ENCODE measurements at regions not wholly inside any gene's neighbourhood (a gene's known extent, or its start where the extent isn't known, plus 50 kb on each side); places are given as distances from the start of the nearest gene placed in this dataset.
"Not testable (repeated sequence)": the region's sequence is repeated elsewhere in the genome, so short reads cannot be mapped to it uniquely, and the experiment has no call there.

DNA sequence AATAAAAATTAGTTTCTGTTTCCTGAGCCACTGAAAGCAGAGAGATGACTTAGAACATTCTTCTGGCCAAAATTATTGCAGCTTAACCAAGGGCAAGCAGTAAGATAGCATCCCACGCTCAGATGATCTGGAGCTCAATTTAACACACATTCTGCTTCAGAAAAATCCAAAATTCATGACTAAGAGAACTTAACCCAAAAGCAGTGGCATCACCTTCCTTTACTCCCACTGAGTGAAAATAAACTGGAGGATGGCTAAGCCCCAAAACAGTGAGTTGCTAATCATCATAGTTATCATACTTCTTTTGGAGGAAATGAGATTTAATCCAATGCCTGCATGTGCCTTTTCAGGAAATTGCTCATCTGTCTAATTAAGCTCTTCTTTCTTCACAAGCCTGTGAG lies 195.4 kb downstream of the DUSP6 start:
- peak in 1 of 2 experiments; percentile 56 for DNase-seq (ENCODE audit: low read depth in 2 of 2)

- no peak for DNase-seq (ENCODE audit: low read depth in 2 of 2)
Measured at GRCh38 chr12:89156340-89156739, 196.0 kb downstream of the DUSP6 start.

DNA sequence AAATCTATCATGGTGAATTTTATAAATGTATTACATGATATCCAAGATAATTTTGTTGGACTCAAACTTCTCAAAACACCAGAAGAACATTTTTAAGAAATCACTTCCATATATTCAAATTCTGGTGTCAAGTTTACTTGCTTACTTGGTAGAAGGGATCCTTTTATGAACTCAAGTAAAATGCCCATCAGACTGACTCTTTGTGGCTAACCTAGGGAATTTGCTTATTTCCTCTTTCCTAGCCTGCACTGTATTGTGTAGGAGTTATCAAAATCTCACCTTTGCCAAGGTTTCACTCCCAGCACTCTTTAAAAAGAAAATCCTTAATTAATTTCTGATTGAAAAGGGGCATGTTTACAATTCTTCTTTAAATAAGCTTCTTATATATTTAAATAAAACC lies 196.5 kb downstream of the DUSP6 start:
- DNase-seq (ENCODE audit: low read depth in 2 of 2) = no peak

DNA sequence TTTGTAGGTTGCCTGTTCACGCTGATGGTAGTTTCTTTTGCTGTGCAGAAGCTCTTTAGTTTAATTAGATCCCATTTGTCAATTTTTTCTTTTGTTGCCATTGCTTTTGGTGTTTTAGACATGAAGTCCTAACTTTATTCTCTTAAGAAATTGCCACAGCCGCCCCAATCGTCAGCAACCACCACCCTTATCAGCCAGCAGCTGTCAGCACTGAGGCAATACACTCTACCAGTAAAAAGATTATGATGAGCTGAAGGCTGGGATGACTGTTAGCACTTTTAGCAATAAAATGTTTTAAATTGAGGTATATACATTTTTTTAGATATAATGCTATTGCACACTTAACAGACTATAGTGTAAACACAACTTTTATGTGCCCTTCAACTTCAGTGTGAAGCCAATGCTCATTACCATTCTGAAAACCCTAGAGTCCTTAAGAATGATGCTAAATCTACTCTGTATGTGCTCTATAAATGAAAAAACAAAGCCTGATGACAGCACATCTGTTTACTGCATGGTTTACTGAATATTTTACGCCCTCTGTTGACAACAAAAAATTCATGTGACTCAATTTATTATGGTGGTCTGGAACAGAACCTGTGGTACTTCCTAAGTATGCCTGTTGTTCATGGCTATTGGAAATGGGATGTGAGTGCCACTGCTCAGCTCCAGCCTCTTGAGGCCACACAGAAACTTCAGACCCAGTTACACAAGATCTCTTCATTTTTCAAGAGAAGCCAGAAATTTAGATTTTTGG lies 197.4 kb downstream of the DUSP6 start:
- no peak for DNase-seq (ENCODE audit: low read depth in 2 of 2)

GRCh38 chr12:89153341-89153740 lies 199.0 kb downstream of the DUSP6 start:
- DNase-seq (ENCODE audit: low read depth in 2 of 2) = no peak

DNA sequence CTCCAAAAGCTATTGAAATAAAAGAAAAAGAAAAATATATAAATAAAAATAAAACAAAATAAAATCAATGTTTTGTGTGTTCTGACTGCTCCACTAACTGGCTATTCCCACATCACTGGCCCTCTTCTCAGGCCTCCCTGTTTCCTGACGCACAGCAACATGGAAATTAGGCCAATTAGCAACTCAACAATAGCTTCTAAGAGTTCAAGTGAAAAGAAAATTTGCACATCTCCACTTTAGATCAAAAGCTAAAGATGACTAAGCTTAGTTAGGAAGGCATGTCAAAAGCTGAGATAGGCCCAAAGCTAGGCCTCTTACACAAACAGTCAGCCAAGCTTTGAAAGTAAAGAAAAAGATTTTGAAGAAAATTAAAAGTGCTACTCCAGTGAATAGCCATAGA lies 200.8 kb downstream of the DUSP6 start:
- no peak for DNase-seq (ENCODE audit: low read depth in 2 of 2)

- not testable (repeated sequence) for DNase-seq (ENCODE audit: low read depth in 2 of 2)
Measured at GRCh38 chr12:89150789-89151188, 201.5 kb downstream of the DUSP6 start.

- DNase-seq (ENCODE audit: low read depth in 2 of 2) = no peak
Measured at GRCh38 chr12:89140602-89141238, 211.6 kb downstream of the DUSP6 start.

- DNase-seq (ENCODE audit: low read depth in 2 of 2) = no peak
Measured at GRCh38 chr12:89140141-89140540, 212.2 kb downstream of the DUSP6 start.

DNA sequence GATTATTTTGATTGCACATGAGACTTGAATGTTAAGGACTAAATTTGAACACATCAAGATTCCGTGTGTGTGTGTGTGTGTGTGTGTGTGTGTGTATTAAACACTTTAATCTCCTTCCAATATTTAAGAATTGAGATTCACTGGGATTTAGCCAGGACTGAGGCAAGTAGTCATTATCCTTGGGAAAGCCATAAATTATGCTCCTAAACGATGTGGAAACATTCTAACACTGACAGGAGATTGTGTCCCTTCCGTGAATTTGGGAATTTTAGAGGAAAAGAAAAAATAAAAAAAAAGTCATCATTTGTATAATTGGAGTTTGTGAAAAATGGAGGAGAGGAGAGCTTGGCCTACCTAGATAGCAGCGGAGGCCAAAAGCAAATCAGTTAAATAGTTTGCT lies 212.9 kb downstream of the DUSP6 start:
- no peak for DNase-seq (ENCODE audit: low read depth in 2 of 2)

GRCh38 chr12:89138048-89138852 lies 214.1 kb downstream of the DUSP6 start:
- DNase-seq (ENCODE audit: low read depth in 2 of 2) = no peak

DNA sequence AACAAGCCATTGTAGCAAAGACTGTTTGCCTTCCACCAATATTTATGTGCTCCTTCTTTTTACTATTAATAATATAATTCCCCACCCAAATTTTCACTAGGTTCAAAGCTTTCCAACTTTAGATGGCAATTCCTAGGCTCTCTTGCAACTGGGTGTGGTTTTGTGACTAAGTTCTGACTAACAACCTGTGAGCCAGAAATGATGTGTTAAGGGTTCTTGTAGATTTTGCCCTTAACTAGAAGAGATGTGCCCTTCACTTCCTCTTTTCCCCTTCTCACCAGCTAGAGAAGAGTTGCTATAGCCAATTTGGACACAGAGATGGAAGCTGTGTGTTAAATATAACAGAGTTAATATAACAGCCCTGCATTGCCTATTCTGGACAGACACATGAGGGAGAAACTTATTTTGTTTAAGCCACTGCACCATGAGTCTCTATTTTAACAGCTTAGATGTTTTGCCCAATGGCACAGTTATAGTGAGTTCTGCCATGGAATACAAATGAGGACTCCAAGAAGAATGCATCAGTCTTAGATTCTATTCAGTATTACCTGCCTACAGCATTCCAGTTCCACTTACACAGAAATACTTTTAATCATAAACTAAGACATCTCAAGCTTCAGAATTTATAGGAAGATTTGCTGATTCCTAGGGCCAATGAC lies 216.2 kb downstream of the DUSP6 start:
- no peak for DNase-seq (ENCODE audit: low read depth in 2 of 2)

GRCh38 chr12:89134213-89134770 lies 218.0 kb downstream of the DUSP6 start:
- DNase-seq (ENCODE audit: low read depth in 2 of 2) = no peak

DNA sequence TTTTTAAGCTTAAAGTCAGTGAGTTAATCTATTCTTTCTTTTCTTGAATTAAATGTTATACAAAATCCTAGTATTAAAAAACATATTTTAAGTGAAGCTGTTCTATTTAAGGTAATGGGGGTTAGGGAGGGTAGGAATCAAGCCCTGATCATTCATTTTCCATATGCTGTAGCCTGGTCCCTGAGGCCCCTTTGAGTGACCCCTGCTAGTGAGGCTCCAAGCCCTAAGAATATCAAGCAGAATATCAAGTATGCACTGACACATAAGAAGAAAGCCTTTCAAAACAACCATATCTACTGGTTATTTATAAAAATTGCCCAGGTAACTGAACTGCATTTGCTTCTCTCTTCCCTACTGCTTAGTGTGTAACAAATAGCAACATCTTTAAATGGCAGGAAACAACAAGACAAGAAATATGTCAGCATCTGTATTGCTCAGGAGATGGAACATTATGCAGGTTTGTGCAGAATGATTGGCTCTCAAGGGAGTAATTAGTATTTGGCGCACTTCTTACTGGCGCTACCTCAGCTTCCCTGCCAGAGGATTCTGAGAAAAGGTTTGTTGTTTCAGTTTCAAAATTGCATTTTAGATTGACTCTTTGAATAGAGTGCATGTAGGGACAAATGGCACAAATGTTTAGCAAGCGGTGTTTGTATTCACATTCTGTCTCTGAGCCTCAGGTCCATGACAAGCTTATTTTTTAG lies 223.0 kb downstream of the DUSP6 start:
- DNase-seq (ENCODE audit: low read depth in 2 of 2) = no peak

- DNase-seq (ENCODE audit: low read depth in 2 of 2) = peak; percentile 13 to 18
Measured at GRCh38 chr12:89126712-89127111, 225.6 kb downstream of the DUSP6 start.

DNA sequence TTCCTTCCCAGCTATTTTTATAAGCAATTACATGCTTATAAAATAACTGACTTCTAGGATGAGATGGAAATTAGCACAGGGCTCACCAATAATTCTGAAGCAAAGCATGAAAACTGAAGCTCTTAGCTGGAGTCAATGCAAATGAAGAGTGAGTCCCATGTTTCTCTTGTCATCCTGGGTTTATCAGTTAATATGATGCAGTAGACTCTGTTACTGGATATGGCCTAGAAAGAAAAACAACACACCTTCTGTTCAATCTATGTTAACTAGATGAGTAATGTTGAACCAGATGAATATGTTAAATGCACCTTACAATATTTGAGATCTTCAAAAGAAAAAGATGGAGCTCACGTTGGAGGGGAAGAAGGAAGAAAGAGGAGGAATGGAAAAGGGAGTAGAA lies 229.4 kb downstream of the DUSP6 start:
- DNase-seq (ENCODE audit: low read depth in 2 of 2) = no peak

GRCh38 chr12:89117448-89118034 lies 234.8 kb downstream of the DUSP6 start:
- no peak for DNase-seq (ENCODE audit: low read depth in 2 of 2)

- DNase-seq (ENCODE audit: low read depth in 2 of 2) = no peak
Measured at GRCh38 chr12:89111964-89112363, 240.3 kb downstream of the DUSP6 start.

GRCh38 chr12:89108265-89108664 lies 244.0 kb downstream of the DUSP6 start:
- no peak for DNase-seq (ENCODE audit: low read depth in 2 of 2)

DNA sequence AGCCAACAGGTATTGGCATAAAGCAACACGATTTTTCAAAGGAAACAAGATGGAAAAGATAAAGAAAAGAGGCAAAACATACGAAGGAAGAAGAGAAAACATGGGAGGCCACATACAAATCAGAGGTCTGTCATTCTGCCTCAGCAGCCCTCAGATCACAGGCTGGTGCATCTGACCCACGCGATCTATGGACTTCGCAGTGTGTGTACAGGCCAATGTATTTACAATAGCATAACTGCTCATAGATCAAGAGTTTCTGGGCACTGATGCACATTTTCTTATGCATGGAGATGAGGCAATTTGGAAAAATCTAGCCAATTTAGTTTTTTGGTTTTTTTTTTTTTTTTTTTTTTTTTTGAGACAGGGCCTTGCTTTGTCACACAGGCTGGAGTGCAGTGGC lies 245.4 kb downstream of the DUSP6 start:
- no peak for DNase-seq (ENCODE audit: low read depth in 2 of 2)

- no peak for DNase-seq (ENCODE audit: low read depth in 2 of 2)
Measured at GRCh38 chr12:89105243-89105642, 247.1 kb downstream of the DUSP6 start.

All from fibroblast of skin of left biceps (primary cell).